ENCODE measurements at regions not wholly inside any gene's neighbourhood (a gene's known extent, or its start where the extent isn't known, plus 50 kb on each side); places are given as distances from the start of the nearest gene placed in this dataset.

- Mint-ChIP-seq H3K4me1 (peaks cover 2% of the 10 kb centered on the region), H3K36me3 (no peaks in the 10 kb centered on the region), H3K27ac (no peak overlapping the region), H3K4me3 (no peak overlapping the region), H3K27me3 (no peaks in the 10 kb centered on the region), H3K9me3 (no peaks in the 10 kb centered on the region)
- DNase-seq, result no peak
Observed at GRCh38 chr6:154909311-154909710, 85.8 kb upstream of the TIAM2 start.

DNA sequence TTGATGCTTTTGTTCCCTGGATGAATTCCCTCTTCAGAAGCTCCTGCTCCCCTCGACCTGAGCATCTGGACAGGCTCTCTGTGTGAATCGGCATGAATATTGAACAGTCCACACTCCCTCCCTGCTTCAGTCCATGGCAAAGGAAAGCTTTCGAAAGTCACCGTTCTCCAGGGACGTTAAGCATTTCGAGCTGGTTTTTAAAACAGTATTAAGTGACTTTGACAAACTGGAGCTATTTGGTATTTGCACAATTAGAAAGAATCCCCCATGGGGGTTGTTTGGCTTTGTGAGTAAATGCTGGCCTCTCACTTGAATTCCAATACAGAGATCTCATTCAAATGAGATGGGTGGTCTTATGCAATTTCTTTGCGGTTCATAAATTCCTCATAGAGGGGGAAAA lies 85.3 kb upstream of the TIAM2 start:
- Mint-ChIP-seq H3K4me3 (no peak overlapping the region), H3K27me3 (no peaks in the 10 kb centered on the region), H3K36me3 (no peaks in the 10 kb centered on the region), H3K9me3 (no peaks in the 10 kb centered on the region), H3K4me1 (peaks cover 2% of the 10 kb centered on the region), H3K27ac (no peak overlapping the region)
- DNase-seq, result no peak

DNA sequence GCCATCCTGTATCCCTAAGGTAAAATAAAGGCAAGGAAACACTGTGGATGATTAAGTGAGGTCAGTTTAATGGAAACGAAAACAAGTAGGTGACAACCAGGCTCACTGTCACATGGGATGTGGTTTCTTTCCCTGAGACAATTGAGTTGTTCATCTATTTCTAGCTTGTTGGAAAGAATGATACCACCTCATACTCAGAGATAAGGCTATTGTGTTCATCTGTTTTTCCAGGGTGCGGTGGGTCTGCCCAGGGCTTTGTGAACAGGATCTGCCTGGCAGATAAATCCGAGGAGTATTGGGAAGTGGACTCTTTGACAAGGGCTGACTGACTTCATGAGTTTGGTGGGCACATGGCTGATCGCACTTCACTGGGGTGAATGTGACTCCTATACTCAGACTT lies 80.8 kb upstream of the TIAM2 start:
- Mint-ChIP-seq H3K9me3 (no peaks in the 10 kb centered on the region), H3K36me3 (no peaks in the 10 kb centered on the region), H3K4me1 (no peaks in the 10 kb centered on the region), H3K27me3 (no peaks in the 10 kb centered on the region), H3K27ac (no peak overlapping the region), H3K4me3 (no peak overlapping the region)
- DNase-seq, result no peak

- Mint-ChIP-seq H3K4me1 (peaks cover 5% of the 10 kb centered on the region), H3K9me3 (no peaks in the 10 kb centered on the region), H3K36me3 (no peaks in the 10 kb centered on the region), H3K27ac (no peak overlapping the region), H3K4me3 (no peak overlapping the region), H3K27me3 (no peaks in the 10 kb centered on the region)
- DNase-seq, result no peak
Observed at GRCh38 chr6:154916857-154917256, 78.3 kb upstream of the TIAM2 start.

GRCh38 chr6:154917941-154918340 lies 77.2 kb upstream of the TIAM2 start:
- Mint-ChIP-seq H3K36me3 (no peaks in the 10 kb centered on the region), H3K4me1 (peaks cover 7% of the 10 kb centered on the region), H3K9me3 (no peaks in the 10 kb centered on the region), H3K27ac (no peak overlapping the region), H3K4me3 (no peak overlapping the region), H3K27me3 (no peaks in the 10 kb centered on the region)
- no peak for DNase-seq

DNA sequence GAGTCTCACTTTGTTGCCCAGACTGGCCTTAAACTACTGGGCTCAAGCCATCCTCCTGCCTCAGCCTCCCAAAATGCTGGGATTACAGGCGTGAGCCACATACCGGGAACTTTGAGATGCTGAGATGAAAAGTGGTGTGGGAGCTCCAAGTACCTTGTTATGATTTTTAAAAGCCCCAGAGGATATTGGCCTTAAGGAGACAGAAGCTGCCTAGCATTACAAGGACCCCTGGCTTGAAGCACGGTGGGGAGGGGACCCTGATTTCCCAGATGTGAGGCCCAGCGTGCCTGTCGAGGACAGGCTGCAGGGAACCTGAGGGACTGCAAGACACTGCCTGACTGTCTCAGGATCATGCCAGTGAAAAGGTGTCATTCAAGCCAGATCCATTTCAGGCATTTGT lies 75.3 kb upstream of the TIAM2 start:
- Mint-ChIP-seq H3K36me3 (no peaks in the 10 kb centered on the region), H3K9me3 (no peaks in the 10 kb centered on the region), H3K27me3 (no peaks in the 10 kb centered on the region), H3K4me3 (no peak overlapping the region), H3K27ac (no peak overlapping the region), H3K4me1 (peaks cover 9% of the 10 kb centered on the region)
- DNase-seq, result no peak

DNA sequence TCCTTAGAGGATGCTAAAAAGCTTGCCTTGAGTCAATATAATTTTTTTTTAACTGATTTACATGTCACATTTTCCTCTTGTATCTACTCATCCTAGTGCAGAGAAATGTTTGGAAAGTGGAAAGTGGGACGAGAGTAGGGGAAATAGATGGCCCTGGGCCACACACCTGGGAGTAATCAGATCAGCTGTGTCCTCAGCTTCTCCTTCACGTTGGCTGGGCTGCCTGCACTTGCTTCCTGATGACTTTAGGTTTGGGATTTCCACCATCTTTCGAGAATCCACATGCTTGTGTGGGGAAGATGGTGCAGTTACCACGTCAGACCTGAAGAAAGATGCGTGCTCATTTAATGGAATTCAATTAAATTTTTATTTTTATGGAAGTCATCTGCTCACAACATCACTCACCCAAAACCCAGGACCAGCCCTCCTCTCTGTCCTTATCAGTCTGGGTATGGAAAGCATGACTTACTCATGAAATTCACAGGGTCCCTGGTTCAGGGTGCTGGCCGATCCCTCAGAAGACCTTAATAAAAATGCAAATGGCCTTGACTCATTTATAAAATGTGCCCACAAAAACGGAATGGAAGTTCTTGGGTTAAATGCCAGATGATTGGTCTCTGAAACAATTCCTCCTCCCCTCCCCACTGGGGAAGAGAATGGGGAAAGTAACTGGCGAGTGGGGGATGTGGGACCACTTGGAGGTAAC lies 74.5 kb upstream of the TIAM2 start:
- Mint-ChIP-seq H3K9me3 (no peaks in the 10 kb centered on the region), H3K36me3 (no peaks in the 10 kb centered on the region), H3K27me3 (no peaks in the 10 kb centered on the region), H3K4me1 (peaks cover 9% of the 10 kb centered on the region), H3K4me3 (no peak overlapping the region), H3K27ac (no peak overlapping the region)
- no peak for DNase-seq

DNA sequence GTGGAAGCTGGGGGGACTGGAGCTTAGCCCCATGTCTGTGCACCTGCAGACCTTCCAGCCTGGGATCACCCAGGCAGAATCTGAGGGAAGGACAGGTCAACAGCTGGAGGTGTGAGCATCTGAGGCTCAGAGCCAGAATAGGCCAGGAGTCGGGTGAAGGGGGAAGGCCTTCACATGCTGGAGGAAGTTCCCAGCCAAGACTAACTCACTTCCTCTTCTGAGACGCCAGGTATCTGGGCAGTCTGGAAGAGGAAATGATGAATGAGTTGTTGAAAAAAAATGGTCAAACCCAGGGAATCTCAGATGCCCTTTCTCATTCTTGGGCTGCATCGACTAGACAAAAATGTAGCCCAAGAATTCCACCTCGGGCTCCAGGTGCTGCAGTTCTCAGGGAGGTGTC lies 73.6 kb upstream of the TIAM2 start:
- Mint-ChIP-seq H3K9me3 (no peaks in the 10 kb centered on the region), H3K27me3 (no peaks in the 10 kb centered on the region), H3K36me3 (no peaks in the 10 kb centered on the region), H3K4me1 (peaks cover 9% of the 10 kb centered on the region), H3K4me3 (no peak overlapping the region), H3K27ac (no peak overlapping the region)
- no peak for DNase-seq

DNA sequence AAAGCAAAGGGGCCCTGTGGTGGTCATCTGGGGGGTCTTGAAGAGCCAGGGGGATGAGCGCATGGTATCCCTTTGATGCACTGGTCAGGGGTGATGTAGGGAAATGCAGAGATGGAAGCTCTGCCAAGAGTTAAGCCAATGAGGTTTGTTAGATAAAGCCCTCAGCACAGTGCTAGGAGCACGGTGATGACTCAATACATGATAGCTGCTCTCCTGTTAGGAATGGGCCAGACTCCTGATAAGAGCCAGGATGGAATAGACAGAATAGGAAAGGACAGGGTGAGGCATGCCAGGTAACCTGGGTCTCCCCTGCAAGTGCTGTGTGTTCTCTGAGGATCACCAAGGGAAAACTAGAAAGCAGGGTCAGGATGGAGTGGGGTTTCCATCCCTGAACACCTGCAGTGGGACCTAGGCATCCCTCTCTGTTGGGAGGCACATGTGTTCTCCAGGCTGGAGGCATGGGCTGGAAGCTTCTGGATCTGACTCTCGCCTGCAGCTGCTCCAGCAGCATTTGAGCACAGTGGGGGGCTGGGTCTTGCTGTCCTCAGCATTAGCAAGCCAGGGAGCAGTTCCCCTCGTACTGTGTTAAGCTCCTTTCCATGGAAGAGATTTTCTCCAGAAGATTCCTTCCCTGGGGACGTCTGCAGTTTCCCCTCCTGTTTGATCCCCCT lies 71.8 kb upstream of the TIAM2 start:
- Mint-ChIP-seq H3K4me1 (peaks cover 11% of the 10 kb centered on the region), H3K4me3 (no peak overlapping the region), H3K9me3 (no peaks in the 10 kb centered on the region), H3K27me3 (no peaks in the 10 kb centered on the region), H3K27ac (no peak overlapping the region), H3K36me3 (no peaks in the 10 kb centered on the region)
- no peak for DNase-seq

DNA sequence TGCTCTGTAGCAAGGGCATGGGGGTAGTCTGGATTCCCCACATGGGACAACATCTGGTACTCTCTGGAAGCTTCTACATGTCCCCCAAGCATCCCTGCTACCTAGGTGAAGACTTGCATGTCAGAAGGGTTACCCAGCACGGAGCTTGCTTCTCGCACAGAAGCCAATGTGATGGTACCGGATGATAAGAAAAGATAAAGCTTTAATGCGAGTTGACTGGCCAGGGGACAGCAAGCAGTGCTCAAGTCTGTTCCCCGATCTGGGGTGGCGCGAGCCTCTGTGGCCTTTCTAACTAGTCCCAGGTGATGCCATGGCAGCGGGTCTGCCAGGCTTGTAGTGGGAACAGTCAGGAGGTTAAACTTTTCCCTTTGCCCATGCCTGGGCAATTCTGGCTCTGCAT lies 70.0 kb upstream of the TIAM2 start:
- DNase-seq, result no peak
- no peaks in the 10 kb centered on the region for H3K9me3 Mint-ChIP-seq
- H3K4me1 Mint-ChIP-seq, result peaks cover 12% of the 10 kb centered on the region
- H3K27ac Mint-ChIP-seq, result no peak overlapping the region
- no peaks in the 10 kb centered on the region for H3K27me3 Mint-ChIP-seq
- H3K4me3 Mint-ChIP-seq, result no peak overlapping the region
- H3K36me3 Mint-ChIP-seq, result no peaks in the 10 kb centered on the region

- H3K36me3 Mint-ChIP-seq, result no peaks in the 10 kb centered on the region
- no peak overlapping the region for H3K27ac Mint-ChIP-seq
- DNase-seq, result no peak
- peaks cover 11% of the 10 kb centered on the region for H3K4me1 Mint-ChIP-seq
- H3K27me3 Mint-ChIP-seq, result no peaks in the 10 kb centered on the region
- H3K9me3 Mint-ChIP-seq, result no peaks in the 10 kb centered on the region
- H3K4me3 Mint-ChIP-seq, result no peak overlapping the region
Observed at GRCh38 chr6:154926366-154926765, 68.7 kb upstream of the TIAM2 start.

- H3K9me3 Mint-ChIP-seq, result no peaks in the 10 kb centered on the region
Observed at GRCh38 chr6:154928325-154928922, 66.7 kb upstream of the TIAM2 start.

GRCh38 chr6:154930451-154930851 lies 64.7 kb upstream of the TIAM2 start:
- peaks cover 1% of the 10 kb centered on the region for H3K9me3 Mint-ChIP-seq
- no peaks in the 10 kb centered on the region for H3K27me3 Mint-ChIP-seq
- H3K4me1 Mint-ChIP-seq, result peaks cover 9% of the 10 kb centered on the region
- no peak for DNase-seq
- H3K4me3 Mint-ChIP-seq, result no peak overlapping the region
- no peak overlapping the region for H3K27ac Mint-ChIP-seq
- H3K36me3 Mint-ChIP-seq, result peaks cover 1% of the 10 kb centered on the region

More at GRCh38 chr6:154928325-154928922, 66.7 kb upstream of the TIAM2 start:
- H3K4me1 Mint-ChIP-seq, result peaks cover 11% of the 10 kb centered on the region
- H3K27me3 Mint-ChIP-seq, result no peaks in the 10 kb centered on the region
- peak; percentile 45 for DNase-seq
- no peak overlapping the region for H3K4me3 Mint-ChIP-seq
- no peaks in the 10 kb centered on the region for H3K36me3 Mint-ChIP-seq
- no peak overlapping the region for H3K27ac Mint-ChIP-seq

DNA sequence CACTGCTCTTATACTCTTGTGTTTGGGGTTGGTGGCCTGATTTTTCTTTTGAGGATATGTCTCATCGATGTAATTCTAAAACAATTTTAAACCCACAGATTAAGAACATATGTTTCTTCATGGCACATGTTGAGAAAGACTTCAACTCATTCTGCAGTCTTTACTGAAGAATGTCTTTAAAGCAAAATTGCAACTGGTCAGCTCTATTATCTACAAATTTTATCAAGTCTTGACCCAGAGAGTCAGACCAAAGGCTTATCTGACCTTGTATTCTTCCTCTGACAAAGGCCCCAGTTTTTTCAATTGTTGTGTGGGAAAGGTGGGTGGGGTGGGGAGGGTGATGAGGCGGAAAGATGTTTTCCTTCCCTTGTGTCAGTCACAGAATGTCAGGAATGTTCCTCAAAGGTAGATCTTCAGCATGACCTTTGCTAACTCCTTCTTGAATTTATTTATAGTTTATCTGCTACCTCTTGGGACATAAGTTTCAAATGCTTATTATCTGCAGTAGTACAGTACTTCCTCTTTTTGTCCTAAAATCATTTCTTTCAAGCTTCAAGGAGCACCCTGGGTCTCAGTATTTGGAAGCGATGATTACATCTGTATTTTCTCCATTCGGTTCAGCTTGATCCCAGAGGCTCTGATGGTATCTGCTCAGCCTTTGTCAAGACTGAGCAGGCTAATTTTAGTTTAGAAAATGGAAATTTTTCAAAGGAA lies 63.2 kb upstream of the TIAM2 start:
- peaks cover 1% of the 10 kb centered on the region for H3K9me3 Mint-ChIP-seq
- H3K36me3 Mint-ChIP-seq, result peaks cover 1% of the 10 kb centered on the region
- H3K4me3 Mint-ChIP-seq, result no peak overlapping the region
- no peaks in the 10 kb centered on the region for H3K27me3 Mint-ChIP-seq
- no peak overlapping the region for H3K27ac Mint-ChIP-seq
- no peak for DNase-seq
- peaks cover 9% of the 10 kb centered on the region for H3K4me1 Mint-ChIP-seq

GRCh38 chr6:154932515-154933027 lies 62.5 kb upstream of the TIAM2 start:
- Mint-ChIP-seq H3K36me3 (peaks cover 3% of the 10 kb centered on the region), H3K27me3 (no peaks in the 10 kb centered on the region), H3K4me3 (no peak overlapping the region), H3K4me1 (peaks cover 9% of the 10 kb centered on the region), H3K9me3 (peaks cover 1% of the 10 kb centered on the region), H3K27ac (no peak overlapping the region)
- no peak for DNase-seq
